ENCODE measurements at regions not wholly inside any gene's neighbourhood (a gene's known extent, or its start where the extent isn't known, plus 50 kb on each side); places are given as distances from the start of the nearest gene placed in this dataset.

GRCh38 chr3:24628523-24629258, 134.0 kb upstream of the THRB start:
- no peak overlapping the region for H3K18ac ChIP-seq (ENCODE audit: low read depth, low read length)
- H4K8ac ChIP-seq (ENCODE audit: low read depth in 2 of 2, low read length in 2 of 2), result no peak overlapping the region
- H3K27me3 ChIP-seq (ENCODE audit: control insufficient read depth, insufficient read depth, low read length), result no peaks in the 10 kb centered on the region
- in situ Hi-C loops (cut with MboI; ENCODE audit: low sequenced_read_pairs), result no loop called here
- BruUV-seq (replicated peaks), result no TSS peak
- no peak overlapping the region for H2AK5ac ChIP-seq (ENCODE audit: low read depth, low read length)
- H3K27ac ChIP-seq (ENCODE audit: insufficient read depth, low read length), result no peak overlapping the region
- ChIA-PET CTCF (no interaction called here), POLR2A (ENCODE audit: unreplicated experiment) (no interaction called here)
- H2BK20ac ChIP-seq (ENCODE audit: low read depth, low read length), result no peak overlapping the region
- no peaks in the 10 kb centered on the region for H3K36me3 ChIP-seq (ENCODE audit: control insufficient read depth, insufficient read depth, low read length)
- H3K4me2 ChIP-seq (ENCODE audit: low read depth, low read length), result no peak overlapping the region
- no peak overlapping the region for H4K5ac ChIP-seq (ENCODE audit: low read depth, low read length)
- H3K23ac ChIP-seq (ENCODE audit: low read depth, low read length), result no peak overlapping the region
- H4K91ac ChIP-seq (ENCODE audit: insufficient read depth, low read depth, low read length), result no peak overlapping the region
- ATAC-seq (ENCODE audit: low read depth) (no peak), DNase-seq (no peak)
- no peaks in the 10 kb centered on the region for H3K9me3 ChIP-seq (ENCODE audit: control insufficient read depth, insufficient read depth, low read length)
- no peak overlapping the region for H3K9ac ChIP-seq (ENCODE audit: low read depth, low read length)
- no peak overlapping the region for H3K4ac ChIP-seq (ENCODE audit: low read depth, low read length)
- H3K4me1 ChIP-seq (ENCODE audit: control insufficient read depth, insufficient read depth, low read length), result no peaks in the 10 kb centered on the region
- no peaks in the 10 kb centered on the region for H3K9me1 ChIP-seq (ENCODE audit: insufficient read depth, low read length)
- intact Hi-C loops (cut with micrococcal nuclease), result no loop called here
- dilution Hi-C loops (cut with HindIII; ENCODE audit: low sequenced_read_pairs, unreplicated experiment), result no loop called here
- no peak overlapping the region for H3K56ac ChIP-seq (ENCODE audit: extremely low read depth, insufficient read depth, low read length)
- no peak overlapping the region for H2AK9ac ChIP-seq (replicated peaks; ENCODE audit: low read depth, low read length, poor library complexity)
- no peak overlapping the region for H2BK5ac ChIP-seq (ENCODE audit: low read depth, low read length, poor library complexity, severe bottlenecking)
- H4K20me1 ChIP-seq (ENCODE audit: insufficient read depth, low read length), result no peaks in the 10 kb centered on the region
- no peak overlapping the region for H2AFZ ChIP-seq (replicated peaks; ENCODE audit: low read length, poor library complexity)
- no peak for TF ChIP-seq CEBPB (IDR thresholded peaks at IDR 0.05; ENCODE audit: low read depth, low read length)
- TF ChIP-seq BHLHE40 (IDR thresholded peaks at IDR 0.05; ENCODE audit: low read depth, low read length), result no peak
- no peak for TF ChIP-seq NFE2L2 (IDR thresholded peaks at IDR 0.05; ENCODE audit: low read depth, low read length)
- TF ChIP-seq CTCF (conservative IDR thresholded peaks at IDR 0.05; ENCODE audit: low read depth, low read length), result no peak
- TF ChIP-seq FOS (IDR thresholded peaks at IDR 0.05; ENCODE audit: low read depth, low read length), result no peak
- TF ChIP-seq MAFK (IDR thresholded peaks at IDR 0.05; ENCODE audit: low read depth, low read length), result no peak
- no peak for TF ChIP-seq USF2 (IDR thresholded peaks at IDR 0.05; ENCODE audit: low read depth, low read length)
- TF ChIP-seq POLR2A (IDR thresholded peaks at IDR 0.05; ENCODE audit: low read depth, low read length), result no peak
- no peak for TF ChIP-seq CHD1 (IDR thresholded peaks at IDR 0.05; ENCODE audit: low read depth, low read length)
- TF ChIP-seq MXI1 (IDR thresholded peaks at IDR 0.05; ENCODE audit: borderline replicate concordance, low read depth, low read length), result no peak
- TF ChIP-seq SMC3 (IDR thresholded peaks at IDR 0.05; ENCODE audit: low read depth, low read length), result no peak
- no peak for TF ChIP-seq RAD21 (IDR thresholded peaks at IDR 0.05; ENCODE audit: low read length)
- no peak for TF ChIP-seq RFX5 (IDR thresholded peaks at IDR 0.05; ENCODE audit: low read depth, low read length)
- TF ChIP-seq MAZ (IDR thresholded peaks at IDR 0.05; ENCODE audit: borderline replicate concordance, low read depth, low read length), result no peak
- TF ChIP-seq RCOR1 (IDR thresholded peaks at IDR 0.05; ENCODE audit: insufficient replicate concordance, low read length), result no peak
- no peak for TF ChIP-seq ELK1 (IDR thresholded peaks at IDR 0.05; ENCODE audit: borderline replicate concordance, low read depth, low read length)
- no CpG with 5 or more reads among the region's 4 CpGs for WGBS, 2 experiments (ENCODE audit: extremely low coverage in 2 of 2, insufficient read length in 1 of 2)
- H3K79me1 ChIP-seq (ENCODE audit: low read depth in 1 of 2, low read length in 2 of 2), result no peaks in the 10 kb centered on the region
- H2BK120ac ChIP-seq (ENCODE audit: low read depth, low read length), result no peak overlapping the region
- H2BK15ac ChIP-seq (ENCODE audit: low read depth, low read length), result no peak overlapping the region
- no peak overlapping the region for H3K14ac ChIP-seq (replicated peaks; ENCODE audit: low read depth, low read length)
- H3K4me3 ChIP-seq (ENCODE audit: insufficient read depth, low read depth, low read length), result no peak overlapping the region
